Activated CD8-positive, alpha-beta memory T cell treated with anti-CD3 and anti-CD28 coated beads for 48 hours (primary cell): ENCODE measurements at regions not wholly inside any gene's neighbourhood (a gene's known extent, or its start where the extent isn't known, plus 50 kb on each side); places are given as distances from the start of the nearest gene placed in this dataset.
"Not testable (repeated sequence)": the region's sequence is repeated elsewhere in the genome, so short reads cannot be mapped to it uniquely, and the experiment has no call there.

Source experiments
- DNase-seq, 3 experiments: peaks; one replicate each; pipeline ENCODE4 v3.0.0-alpha.2; 2020; ENCODE audit warnings: low read depth in 2 of 3, low spot score in 2 of 3

GRCh38 chr20:30386099-30386498 is 871.4 kb upstream of the DEFB115 start:
- DNase-seq, result not testable (repeated sequence)

GRCh38 chr20:30387823-30388222 is 869.6 kb upstream of the DEFB115 start:
- not testable (repeated sequence) for DNase-seq

- not testable (repeated sequence) for DNase-seq
Measured at GRCh38 chr20:30393523-30393922, 863.9 kb upstream of the DEFB115 start.

GRCh38 chr20:30397111-30397510 is 860.4 kb upstream of the DEFB115 start:
- not testable (repeated sequence) for DNase-seq

GRCh38 chr20:30405061-30405460 is 852.4 kb upstream of the DEFB115 start:
- not testable (repeated sequence) for DNase-seq

- not testable (repeated sequence) for DNase-seq
Measured at GRCh38 chr20:30405585-30405984, 851.9 kb upstream of the DEFB115 start.

- DNase-seq, result not testable (repeated sequence)
Measured at GRCh38 chr20:30406370-30406769, 851.1 kb upstream of the DEFB115 start.

- DNase-seq, result no peak
Measured at GRCh38 chr20:30412972-30413371, 844.5 kb upstream of the DEFB115 start.

GRCh38 chr20:30417387-30417786 is 840.1 kb upstream of the DEFB115 start:
- not testable (repeated sequence) for DNase-seq

- DNase-seq, result not testable (repeated sequence)
Measured at GRCh38 chr20:30418378-30418777, 839.1 kb upstream of the DEFB115 start.

GRCh38 chr20:30419466-30419865 is 838.0 kb upstream of the DEFB115 start:
- DNase-seq, result no peak

- not testable (repeated sequence) for DNase-seq
Measured at GRCh38 chr20:30419871-30420420, 837.5 kb upstream of the DEFB115 start.
